Endometrium (tissue), 2 donors: ENCODE measurements at regions not wholly inside any gene's neighbourhood (a gene's known extent, or its start where the extent isn't known, plus 50 kb on each side); places are given as distances from the start of the nearest gene placed in this dataset.
"Not testable (repeated sequence)": the region's sequence is repeated elsewhere in the genome, so short reads cannot be mapped to it uniquely, and the experiment has no call there.

ENCODE experiments used
- FAIRE-seq: peaks from 2 replicates; lab custom pipeline; 2012; peaks lifted over from hg19 to GRCh38; lab: Jason Lieb, UNC
- donor health status: control.
- donor health status: control.

DNA sequence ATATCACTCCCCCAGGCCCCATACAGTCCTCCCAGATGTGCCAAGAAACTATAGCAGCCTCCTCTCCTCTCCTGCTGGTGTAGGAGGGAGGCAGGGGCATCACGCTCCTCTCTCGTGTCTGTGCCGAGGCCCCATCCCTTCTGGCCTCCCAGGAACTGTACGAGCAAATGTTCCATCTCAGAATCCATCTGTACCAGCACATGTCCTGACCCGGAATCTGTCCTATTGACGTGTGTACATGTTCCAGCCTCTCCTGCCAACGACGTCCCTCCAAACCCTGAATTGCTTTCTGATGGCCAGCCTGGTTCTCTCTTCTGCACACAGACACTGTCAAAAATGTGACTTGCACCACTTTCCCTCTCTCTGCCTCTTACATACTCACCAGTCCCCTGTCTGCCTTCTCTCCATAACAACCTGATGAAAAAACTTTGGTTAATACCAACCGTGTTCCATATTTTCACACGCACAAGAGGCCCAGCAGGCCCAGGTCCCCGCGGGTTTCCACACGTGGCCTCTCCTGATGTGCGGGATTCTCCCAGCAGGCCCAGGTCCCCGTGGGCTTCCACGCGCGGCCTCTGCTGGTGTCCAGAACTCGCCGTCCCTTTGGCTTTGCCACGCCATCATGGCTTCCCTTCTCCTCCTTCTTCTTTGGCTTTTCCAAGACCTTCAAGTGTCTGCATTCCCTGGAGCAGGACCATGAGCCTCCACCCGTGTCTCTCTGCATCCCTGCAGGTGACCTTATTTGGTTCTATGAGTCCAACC is 125.2 kb upstream of the THBS2 start:
- FAIRE-seq, result no peak

GRCh38 chr6:169376458-169376857 is 122.8 kb upstream of the THBS2 start:
- no peak for FAIRE-seq

DNA sequence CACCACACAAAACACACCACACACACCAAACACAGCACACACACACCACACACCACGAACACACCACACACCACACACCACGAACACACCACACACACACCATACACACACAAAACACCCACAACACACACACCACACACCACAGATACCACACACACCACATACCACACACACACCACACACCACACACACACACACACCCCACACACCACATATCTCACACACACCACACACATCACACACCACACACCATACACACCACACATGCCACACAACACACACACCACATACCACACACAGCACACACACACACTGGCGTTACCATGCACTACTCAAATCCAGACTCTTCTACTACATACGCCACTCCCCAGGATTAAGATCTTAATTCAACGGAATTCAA is 118.9 kb upstream of the THBS2 start:
- no peak for FAIRE-seq

DNA sequence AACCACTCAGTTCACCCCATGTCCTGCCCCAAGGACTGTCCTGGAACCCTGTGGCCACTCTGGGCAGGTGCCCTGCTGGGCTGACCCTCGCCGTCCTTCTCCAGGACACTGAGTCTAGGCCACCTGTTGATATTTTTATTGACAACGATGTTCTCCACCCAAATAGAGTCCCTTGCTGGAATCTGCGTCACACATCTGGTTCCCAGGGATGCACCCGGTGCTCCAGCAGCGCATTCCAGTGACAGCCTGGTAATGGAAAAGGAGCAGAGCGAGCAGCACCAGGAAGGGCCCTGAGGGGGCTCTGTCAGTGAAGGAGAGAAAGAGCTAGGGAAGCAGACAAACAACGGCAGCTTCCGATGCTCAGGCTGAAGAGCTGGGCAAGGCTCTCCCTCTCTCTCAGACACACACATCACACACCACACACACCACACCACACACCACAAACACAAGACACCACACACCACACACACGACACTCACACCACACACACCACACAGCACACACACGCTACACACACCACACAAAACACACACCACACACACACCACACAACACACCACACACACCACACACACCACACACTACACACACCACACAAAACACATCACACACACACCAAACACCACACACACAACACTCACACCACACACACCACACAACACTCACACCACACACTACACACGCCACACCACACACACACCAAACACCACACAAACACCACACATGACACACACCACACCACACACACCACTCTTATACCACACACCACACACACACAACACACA is 117.9 kb upstream of the THBS2 start:
- no peak for FAIRE-seq

DNA sequence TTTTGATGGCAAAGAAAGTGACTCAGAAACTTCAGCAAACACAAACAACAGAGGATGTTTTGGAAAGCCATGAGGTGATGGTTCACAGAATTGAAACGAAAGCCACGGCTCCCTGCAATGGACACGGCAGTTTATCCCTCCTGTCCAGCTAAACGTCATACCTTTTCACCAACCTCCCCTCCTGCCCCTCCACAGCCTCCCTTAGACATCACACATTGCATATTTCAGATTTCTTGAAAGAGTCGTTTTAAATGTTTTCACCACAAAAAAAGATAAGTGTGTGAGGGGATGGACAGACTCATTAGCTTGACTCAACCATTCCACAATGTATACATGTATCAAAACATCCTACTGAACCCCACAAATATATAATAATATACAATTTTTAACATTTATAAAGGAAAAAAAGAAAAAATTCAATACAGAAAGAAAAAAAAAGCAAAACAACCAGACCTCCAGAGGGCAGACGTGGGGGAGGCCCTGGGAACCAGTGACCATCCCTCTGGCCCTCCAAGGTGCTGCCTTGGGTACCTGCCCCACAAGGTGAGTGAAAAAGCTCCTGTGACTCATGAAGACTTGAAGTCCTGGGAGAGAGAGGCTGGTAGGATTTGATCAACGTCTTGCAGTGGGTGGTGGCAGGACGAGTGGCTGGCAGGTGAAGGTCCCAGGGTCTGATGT is 117.2 kb upstream of the THBS2 start:
- no peak for FAIRE-seq

GRCh38 chr6:169370054-169370453 is 116.4 kb upstream of the THBS2 start:
- no peak for FAIRE-seq

DNA sequence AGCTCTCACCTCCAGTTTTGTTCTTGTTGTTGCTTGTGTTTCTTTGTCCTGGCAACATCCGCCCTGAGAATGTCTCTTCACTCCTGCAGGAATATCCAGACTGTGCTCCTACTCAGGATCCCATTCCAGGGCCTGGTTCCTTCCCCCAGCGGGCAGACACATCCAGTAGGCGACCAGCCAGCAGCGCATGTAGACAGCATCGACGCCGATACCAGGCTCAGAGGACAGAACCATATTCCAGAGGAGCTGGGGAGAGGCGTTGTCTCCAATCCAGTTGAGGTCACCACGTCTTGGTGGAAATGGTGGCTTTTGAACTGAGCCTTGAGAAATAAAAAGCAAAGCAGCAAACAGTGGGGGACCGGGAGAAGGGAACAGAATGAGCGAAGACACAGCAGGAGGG is 114.6 kb upstream of the THBS2 start:
- FAIRE-seq, result no peak

GRCh38 chr6:169367507-169367906 is 113.9 kb upstream of the THBS2 start:
- FAIRE-seq, result no peak

- no peak for FAIRE-seq
These were observed 112.7 kb upstream of the THBS2 start for GRCh38 chr6:169366258-169366901.

- FAIRE-seq, result no peak
These were observed 112.1 kb upstream of the THBS2 start for GRCh38 chr6:169365567-169366257.

DNA sequence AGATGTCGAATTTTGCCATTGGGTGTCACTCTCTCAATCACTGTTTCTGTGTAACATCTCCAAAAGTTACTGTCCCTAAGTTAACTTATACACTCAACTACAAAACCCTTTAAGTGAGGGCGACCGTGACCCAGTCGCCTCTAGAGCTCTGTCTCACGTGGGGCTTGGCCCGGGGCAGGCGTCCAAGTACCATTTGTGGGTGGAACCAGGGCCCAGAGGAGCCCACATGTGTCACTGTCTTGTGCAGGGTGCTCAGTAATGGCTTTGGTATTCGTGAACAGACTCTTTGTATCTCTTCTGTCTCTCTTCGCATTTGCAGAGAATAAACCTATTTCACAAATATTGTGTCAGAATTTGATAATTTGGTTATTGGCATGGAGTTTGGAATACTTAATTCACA is 109.9 kb upstream of the THBS2 start:
- no peak for FAIRE-seq

- peak; percentile 33 for FAIRE-seq
These were observed 109.0 kb upstream of the THBS2 start for GRCh38 chr6:169362501-169363121.

- not testable (repeated sequence) for FAIRE-seq
These were observed 101.4 kb upstream of the THBS2 start for GRCh38 chr6:169355001-169355400.

DNA sequence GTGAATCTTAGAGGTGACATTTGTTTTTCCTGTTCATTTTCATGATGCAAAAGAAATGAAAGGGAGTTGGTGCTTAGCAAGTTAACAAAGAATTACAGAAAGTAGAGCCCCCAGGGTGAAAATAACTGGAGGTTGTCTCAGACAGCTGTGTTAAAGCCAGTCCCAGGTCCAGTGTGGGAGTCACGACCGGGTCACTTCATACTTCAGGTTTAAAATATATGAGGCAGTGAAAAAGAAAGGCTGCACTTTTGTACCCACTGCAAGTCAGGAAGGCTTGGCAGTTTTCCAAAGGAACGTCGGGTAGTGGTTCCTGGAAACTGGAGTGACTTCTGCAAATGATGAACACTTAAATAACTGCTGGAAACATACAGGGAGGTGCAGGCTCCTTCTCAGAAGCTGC is 91.5 kb upstream of the THBS2 start:
- FAIRE-seq, result no peak

GRCh38 chr6:169344750-169345065 is 91.1 kb upstream of the THBS2 start:
- peak; percentile 29 for FAIRE-seq

- FAIRE-seq, result no peak
These were observed 90.5 kb upstream of the THBS2 start for GRCh38 chr6:169343886-169344749.

DNA sequence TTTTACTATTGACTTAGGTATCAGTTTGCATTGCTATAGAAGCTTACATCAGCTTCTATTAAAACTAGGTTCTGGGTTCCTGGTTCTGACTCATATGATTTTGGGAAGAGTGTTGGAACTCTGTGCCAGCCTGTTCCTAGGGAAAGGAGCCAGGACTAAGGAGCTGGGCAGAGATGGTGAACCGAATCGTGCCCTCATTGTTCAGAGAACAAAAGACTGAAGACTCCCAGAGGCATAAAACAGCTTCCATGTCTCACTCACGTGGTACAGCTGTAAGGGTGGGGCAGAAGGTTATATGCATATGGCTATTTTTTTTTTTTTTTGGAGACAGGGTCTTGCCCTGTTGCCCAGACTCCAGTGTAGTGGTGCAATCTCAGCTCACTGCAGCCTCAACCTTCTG is 89.1 kb upstream of the THBS2 start:
- no peak for FAIRE-seq

DNA sequence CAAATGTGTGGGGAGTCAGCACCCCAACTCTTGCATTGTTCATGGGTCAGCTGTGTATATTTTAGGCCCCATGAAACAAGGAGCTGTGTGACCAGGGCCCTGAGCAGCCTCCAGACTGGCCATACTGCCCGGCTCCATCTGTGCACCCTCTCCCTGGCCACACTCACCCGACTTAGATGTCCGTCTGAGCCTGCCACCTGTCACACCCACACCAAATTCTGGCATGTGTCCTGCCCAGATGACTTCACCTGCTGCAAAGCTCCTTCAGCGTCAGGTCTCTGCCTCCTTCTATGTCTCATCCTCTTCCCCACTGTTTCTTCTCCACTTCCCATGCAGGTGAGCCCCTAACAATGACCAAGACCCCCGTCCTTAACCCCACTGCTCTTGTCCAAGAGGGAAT is 88.1 kb upstream of the THBS2 start:
- no peak for FAIRE-seq

DNA sequence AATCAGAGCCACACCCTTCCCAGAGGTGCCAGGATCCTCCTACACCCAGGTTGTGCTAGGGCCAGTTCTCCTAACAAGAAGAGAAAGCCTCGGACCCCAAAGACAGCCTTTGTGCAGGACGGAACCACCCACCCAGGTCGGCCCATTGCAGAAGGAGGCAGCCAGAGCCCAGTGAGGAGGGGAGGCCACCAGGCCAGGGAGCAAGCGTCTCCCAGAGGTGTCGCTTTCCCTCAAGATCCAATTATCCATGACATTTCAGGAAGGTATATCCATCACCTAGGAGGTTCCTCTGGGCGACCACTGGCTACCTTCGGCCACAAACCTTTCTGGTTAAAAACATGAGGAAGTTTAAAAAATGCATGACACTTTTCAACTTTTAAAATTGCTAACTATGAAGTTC is 87.4 kb upstream of the THBS2 start:
- FAIRE-seq, result no peak

GRCh38 chr6:169340395-169340794 is 86.7 kb upstream of the THBS2 start:
- no peak for FAIRE-seq
